HepG2 (cell line): ENCODE measurements at regions not wholly inside any gene's neighbourhood (a gene's known extent, or its start where the extent isn't known, plus 50 kb on each side); places are given as distances from the start of the nearest gene placed in this dataset.

Experiments used
- ATAC-seq: fragments of 200-7000 bp; cut with Tn5 transposase; 3 replicates; pipeline ENCODE4 v1.9.1; 2020; ENCODE audit warnings: mild to moderate bottlenecking, moderate library complexity
- BruUV-seq: library from RNA; stranded (reverse); fragments of 400-500 nt; replicated peaks from 2 replicates; lab custom pipeline; 2021; lab: Mats Ljungman, UMichigan
- CTCF ChIA-PET: fragments of 300-600 bp; formaldehyde crosslinking; extraction: SDS; loops from one replicate; lab custom pipeline; 2021; ENCODE audit warnings: low total read pairs, inconsistent platforms, low intra/inter-chr PET ratio; lab: Yijun Ruan, JAX
- POLR2A ChIA-PET: fragments of 350-600 bp; sonication (Branson Sonifier 250); formaldehyde crosslinking; loops from one replicate; lab custom pipeline; 2020; ENCODE audit warnings: antibody characterized with exemption, inconsistent platforms; lab: Yijun Ruan, JAX
- DNase-seq: peaks from one replicate; pipeline ENCODE4 v3.0.0-alpha.2; 2015; ENCODE audit warnings: low spot score
- FAIRE-seq: peaks from 3 replicates; lab custom pipeline; 2011; peaks lifted over from hg19 to GRCh38; lab: Jason Lieb, UNC
- H2AFZ ChIP-seq: one replicate; pipeline ENCODE4 v1.6.1; 2011; ENCODE audit warnings: low read length, inconsistent platforms
- H3K27ac ChIP-seq: fragments of 300-600 bp; 3 replicates; pipeline ENCODE4 v1.8.0; 2011; ENCODE audit warnings: mixed run types, mild to moderate bottlenecking, mixed read lengths, low read length, inconsistent platforms; ENCODE audit not compliant: insufficient read depth; ENCODE audit errors: extremely low read length
- H3K27me3 ChIP-seq, 2 experiments: fragments of 200-600 bp in 1 of 2; 2 replicates in 1 of 2; 3 replicates in 1 of 2; pipeline versions ENCODE4 v1.6.0 to v1.8.0; 2011; ENCODE audit warnings: low read length in 2 of 2, mild to moderate bottlenecking in 2 of 2, moderate library complexity in 2 of 2, inconsistent platforms in 1 of 2; ENCODE audit not compliant: insufficient read depth in 2 of 2, control insufficient read depth in 1 of 2
- H3K36me3 ChIP-seq, 2 experiments: fragments of 200-600 bp in 1 of 2; replicated peaks in 1 of 2; 2 replicates in 1 of 2; 3 replicates in 1 of 2; pipeline versions ENCODE4 v1.5.1 to v1.8.0; 2011; ENCODE audit warnings: low read length in 2 of 2, inconsistent platforms in 1 of 2; ENCODE audit not compliant: insufficient read depth in 2 of 2, control insufficient read depth in 1 of 2
- H3K4me1 ChIP-seq: 2 replicates; pipeline ENCODE4 v1.5.1; 2012; ENCODE audit warnings: low read length, inconsistent platforms; ENCODE audit not compliant: insufficient read depth
- H3K4me2 ChIP-seq: 2 replicates; pipeline ENCODE4 v1.6.0; 2011; ENCODE audit warnings: low read depth, low read length, inconsistent platforms
- H3K4me3 ChIP-seq, 3 experiments: fragments of 200-600 bp in 1 of 3; sonication (generic), shearing (Covaris generic) in 1 of 3; replicated peaks in 1 of 3; 2 replicates each; pipeline ENCODE4 v1.5.1; 2011 to 2016; ENCODE audit warnings: low read length in 3 of 3, inconsistent platforms in 2 of 3, low read depth in 2 of 3, mild to moderate bottlenecking in 2 of 3, control low read depth in 1 of 3, mixed read lengths in 1 of 3; ENCODE audit not compliant: insufficient read depth in 1 of 3
- H3K79me2 ChIP-seq: one replicate; pipeline ENCODE4 v1.6.1; 2011; ENCODE audit warnings: low read length, inconsistent platforms; ENCODE audit not compliant: insufficient read depth
- H3K9ac ChIP-seq: 2 replicates; pipeline ENCODE4 v1.6.0; 2011; ENCODE audit warnings: mild to moderate bottlenecking, low read depth, low read length, inconsistent platforms; ENCODE audit not compliant: insufficient read depth
- H3K9me3 ChIP-seq: 2 replicates; pipeline ENCODE4 v1.5.1; 2012; ENCODE audit warnings: mild to moderate bottlenecking, low read length
- H4K20me1 ChIP-seq: 2 replicates; pipeline ENCODE4 v1.6.0; 2011; ENCODE audit warnings: inconsistent platforms, mild to moderate bottlenecking, low read length, moderate library complexity; ENCODE audit not compliant: insufficient read depth
- CEBPB ChIP-seq: IDR thresholded peaks from 2 replicates; pipeline ENCODE4 v1.6.1; 2011; ENCODE audit warnings: low read depth, low read length, improper control_type of control experiment, borderline replicate concordance
- EEA1 ChIP-seq: sonication (generic); formaldehyde crosslinking; IDR thresholded peaks from 2 replicates; pipeline ENCODE4 v1.5.1; 2020; ENCODE audit warnings: mild to moderate bottlenecking, missing genetic modification reagents, borderline replicate concordance
- GATAD2A ChIP-seq: IDR thresholded peaks from 2 replicates; pipeline ENCODE4 v1.6.1; 2016
- GMEB1 ChIP-seq: sonication (generic); formaldehyde crosslinking; IDR thresholded peaks from 2 replicates; pipeline ENCODE4 v1.5.1; 2020; ENCODE audit warnings: missing genetic modification reagents, mild to moderate bottlenecking, borderline replicate concordance
- GPBP1L1 ChIP-seq: sonication (generic); formaldehyde crosslinking; IDR thresholded peaks from 2 replicates; pipeline ENCODE4 v1.5.0; 2020; ENCODE audit warnings: mild to moderate bottlenecking, missing genetic modification reagents
- RBM22 ChIP-seq: fragments of 200-400 bp; formaldehyde crosslinking; optimal IDR thresholded peaks from 2 replicates; pipeline ENCODE3; 2017; ENCODE audit warnings: mild to moderate bottlenecking, low read length, moderate library complexity
- REL ChIP-seq: sonication (generic); formaldehyde crosslinking; conservative IDR thresholded peaks from 2 replicates; pipeline ENCODE4 v1.8.0; 2022; ENCODE audit warnings: mild to moderate bottlenecking, missing genetic modification reagents, moderate library complexity
- THRA ChIP-seq: sonication (generic); formaldehyde crosslinking; IDR thresholded peaks from 2 replicates; pipeline ENCODE4 v1.4.0; 2020; ENCODE audit warnings: missing genetic modification reagents, borderline replicate concordance
- ZBTB3 ChIP-seq: sonication (generic); formaldehyde crosslinking; IDR thresholded peaks from 2 replicates; pipeline ENCODE4 v1.4.0; 2020; ENCODE audit warnings: low read depth, mild to moderate bottlenecking, moderate library complexity, missing genetic modification reagents, borderline replicate concordance
- ZBTB42 ChIP-seq: sonication (generic); formaldehyde crosslinking; IDR thresholded peaks from 2 replicates; pipeline ENCODE4 v1.5.0; 2020; ENCODE audit warnings: mild to moderate bottlenecking, missing genetic modification reagents
- WGBS: methylation state at CpG from one replicate; pipeline ENCODE4 v1.1.6; 2017; ENCODE audit warnings: low lambda C conversion rate; 5-methylcytosine and 5-hydroxymethylcytosine counted together
- in situ Hi-C: cut with HindIII; loops from 2 replicates; pipeline ENCODE4 v1.10.0; 2017; ENCODE audit warnings: low pct_unique_long_range_greater_than_20kb; ENCODE audit not compliant: extremely low pct_ligation_motif_present
- intact Hi-C: fragments of 100-400 bp; cut with micrococcal nuclease; formaldehyde crosslinking; loops from one replicate; pipeline ENCODE4 v1.10.0; 2022; ENCODE audit not compliant: unreplicated experiment

GRCh38 chr2:165008730-165009315 is 53.5 kb upstream of the SLC38A11 start:
- Histone ChIP-seq H3K36me3 (no peaks in the 10 kb centered on the region), H3K27me3 (0 out of 5 replicates have a peak, but pooled peaks cover 0 to 5% of the 10 kb centered on the region in 2 experiments), H4K20me1 (no peaks in the 10 kb centered on the region), H3K4me1 (no peaks in the 10 kb centered on the region), H2AFZ (no peak overlapping the region), H3K79me2 (no peaks in the 10 kb centered on the region), H3K4me2 (no peak overlapping the region), H3K9ac (no peak overlapping the region), H3K27ac (no peak overlapping the region), H3K9me3 (no peaks in the 10 kb centered on the region), H3K4me3 (no peak overlapping the region)
- DNase-seq, result no peak
- no peak for FAIRE-seq
- no peak for ATAC-seq
- POLR2A ChIA-PET, result no interaction called here
- CTCF ChIA-PET, result no interaction called here
- intact Hi-C loops (no loop called here), in situ Hi-C loops (no loop called here)
- WGBS, result 56% methylated on average over 3 of the region's 3 CpGs
- no TSS peak for BruUV-seq
- TF ChIP-seq CEBPB, result peak; percentile 56
- no peak for TF ChIP-seq GPBP1L1
- TF ChIP-seq EEA1 (CRISPR knock-in tag), result no peak

GRCh38 chr2:165007161-165007744 is 51.9 kb upstream of the SLC38A11 start:
- H3K27me3 ChIP-seq, result 0 out of 5 replicates have a peak, but pooled peaks cover 0 to 5% of the 10 kb centered on the region in 2 experiments
- BruUV-seq, result no TSS peak
- POLR2A ChIA-PET, result no interaction called here
- FAIRE-seq, result no peak
- no peak for DNase-seq
- H3K4me2 ChIP-seq, result no peak overlapping the region
- H3K36me3 ChIP-seq, result no peaks in the 10 kb centered on the region
- intact Hi-C loops (no loop called here), in situ Hi-C loops (no loop called here)
- no peak overlapping the region for H3K4me3 ChIP-seq
- H3K79me2 ChIP-seq, result no peaks in the 10 kb centered on the region
- H3K9ac ChIP-seq, result no peak overlapping the region
- no peaks in the 10 kb centered on the region for H3K9me3 ChIP-seq
- WGBS, result 9% methylated on average over 1 of the region's 1 CpG
- H3K27ac ChIP-seq, result no peak overlapping the region
- no peaks in the 10 kb centered on the region for H3K4me1 ChIP-seq
- H4K20me1 ChIP-seq, result no peaks in the 10 kb centered on the region
- CTCF ChIA-PET, result no interaction called here
- H2AFZ ChIP-seq, result no peak overlapping the region
- no peak for ATAC-seq
- TF ChIP-seq THRA (CRISPR knock-in tag) (no peak), RBM22 (no peak), ZBTB42 (CRISPR knock-in tag) (no peak), ZBTB3 (CRISPR knock-in tag) (no peak), GATAD2A (CRISPR knock-in tag) (no peak), REL (no peak), GMEB1 (CRISPR knock-in tag) (no peak)
